ENCODE measurements at regions not wholly inside any gene's neighbourhood (a gene's known extent, or its start where the extent isn't known, plus 50 kb on each side); places are given as distances from the start of the nearest gene placed in this dataset.

DNA sequence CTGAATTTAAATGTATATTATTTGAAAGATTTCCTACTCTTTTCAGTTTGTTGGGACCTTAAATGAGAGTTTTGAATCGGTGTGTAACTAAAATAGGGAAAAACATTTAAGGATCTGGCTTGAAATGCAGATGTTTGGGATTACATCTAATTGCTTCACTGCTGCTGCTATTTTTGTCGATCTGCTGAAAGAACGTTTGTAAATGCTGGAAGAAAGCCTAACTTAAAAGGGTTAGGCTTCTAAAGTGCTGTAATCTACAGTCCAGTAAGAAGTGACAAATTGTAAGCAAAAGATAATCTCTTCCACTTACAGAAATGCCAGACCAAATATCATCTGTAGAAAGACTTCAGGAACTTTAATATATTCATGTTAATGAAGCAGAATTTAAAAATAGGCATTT, 691.6 kb downstream of the ZNF385D start:
- Histone ChIP-seq H3K9me3 (ENCODE audit: control insufficient read depth in 2 of 3, insufficient read depth in 1 of 3, low read length in 3 of 3) (no peaks in the 10 kb centered on the region), H3K27me3 (ENCODE audit: control insufficient read depth, insufficient read depth, low read length) (no peaks in the 10 kb centered on the region), H3K36me3 (ENCODE audit: control insufficient read depth in 2 of 3, insufficient read depth in 3 of 3, low read length in 3 of 3) (no peaks in the 10 kb centered on the region), H3K27ac (ENCODE audit: low read depth in 2 of 2, low read length in 2 of 2) (no peak overlapping the region), H3K4me1 (ENCODE audit: control insufficient read depth in 2 of 3, insufficient read depth in 2 of 3, low read depth in 1 of 3, low read length in 3 of 3) (no peaks in the 10 kb centered on the region), H3K9ac (ENCODE audit: low read length in 3 of 3) (no peak overlapping the region), H3K4me3 (ENCODE audit: low read length in 3 of 3) (no peak overlapping the region)
- intact Hi-C loops (cut with DNase I) = no loop called here
- TF ChIP-seq, protein P1, sequence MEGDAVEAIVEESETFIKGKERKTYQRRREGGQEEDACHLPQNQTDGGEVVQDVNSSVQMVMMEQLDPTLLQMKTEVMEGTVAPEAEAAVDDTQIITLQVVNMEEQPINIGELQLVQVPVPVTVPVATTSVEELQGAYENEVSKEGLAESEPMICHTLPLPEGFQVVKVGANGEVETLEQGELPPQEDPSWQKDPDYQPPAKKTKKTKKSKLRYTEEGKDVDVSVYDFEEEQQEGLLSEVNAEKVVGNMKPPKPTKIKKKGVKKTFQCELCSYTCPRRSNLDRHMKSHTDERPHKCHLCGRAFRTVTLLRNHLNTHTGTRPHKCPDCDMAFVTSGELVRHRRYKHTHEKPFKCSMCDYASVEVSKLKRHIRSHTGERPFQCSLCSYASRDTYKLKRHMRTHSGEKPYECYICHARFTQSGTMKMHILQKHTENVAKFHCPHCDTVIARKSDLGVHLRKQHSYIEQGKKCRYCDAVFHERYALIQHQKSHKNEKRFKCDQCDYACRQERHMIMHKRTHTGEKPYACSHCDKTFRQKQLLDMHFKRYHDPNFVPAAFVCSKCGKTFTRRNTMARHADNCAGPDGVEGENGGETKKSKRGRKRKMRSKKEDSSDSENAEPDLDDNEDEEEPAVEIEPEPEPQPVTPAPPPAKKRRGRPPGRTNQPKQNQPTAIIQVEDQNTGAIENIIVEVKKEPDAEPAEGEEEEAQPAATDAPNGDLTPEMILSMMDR (IDR thresholded peaks at IDR 0.05; ENCODE audit: borderline replicate concordance, extremely low read depth, insufficient read depth) = no peak
- DNase-seq (peak in 1 of 5 donors; percentile 8), FAIRE-seq (no peak)

DNA sequence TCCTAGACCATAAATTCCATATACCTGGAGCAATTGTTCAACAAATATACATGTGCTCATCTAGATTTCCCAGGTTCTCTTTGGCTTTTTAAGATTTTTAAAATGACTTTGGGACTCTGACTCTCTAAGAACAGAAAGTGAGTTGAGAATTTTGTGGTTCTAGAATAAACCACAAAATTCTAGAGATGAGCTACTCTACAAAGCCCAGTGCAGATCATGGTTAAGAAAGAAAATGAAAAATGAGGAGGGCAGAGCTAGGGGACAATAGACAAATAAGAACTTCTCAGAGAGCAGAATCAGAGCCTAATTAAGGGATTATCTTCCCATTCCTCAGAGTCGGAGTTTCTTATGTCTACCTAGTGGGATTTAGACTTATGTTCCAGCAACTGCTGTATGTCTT, 694.7 kb downstream of the ZNF385D start:
- DNase-seq = no peak
- Histone ChIP-seq H3K9me3 (ENCODE audit: control insufficient read depth in 2 of 3, insufficient read depth in 1 of 3, low read length in 3 of 3) (no peaks in the 10 kb centered on the region), H3K4me3 (ENCODE audit: low read length in 3 of 3) (no peak overlapping the region), H3K9ac (ENCODE audit: low read length in 3 of 3) (no peak overlapping the region), H3K4me1 (ENCODE audit: control insufficient read depth in 2 of 3, insufficient read depth in 2 of 3, low read depth in 1 of 3, low read length in 3 of 3) (no peaks in the 10 kb centered on the region), H3K27ac (ENCODE audit: low read depth in 2 of 2, low read length in 2 of 2) (no peak overlapping the region), H3K36me3 (ENCODE audit: control insufficient read depth in 2 of 3, insufficient read depth in 3 of 3, low read length in 3 of 3) (no peaks in the 10 kb centered on the region), H3K27me3 (ENCODE audit: control insufficient read depth, insufficient read depth, low read length) (no peaks in the 10 kb centered on the region)
- TF ChIP-seq, protein P1 (IDR thresholded peaks at IDR 0.05; ENCODE audit: borderline replicate concordance, extremely low read depth, insufficient read depth) = no peak
- no peak for FAIRE-seq
- intact Hi-C loops (cut with DNase I) = no loop called here

DNA sequence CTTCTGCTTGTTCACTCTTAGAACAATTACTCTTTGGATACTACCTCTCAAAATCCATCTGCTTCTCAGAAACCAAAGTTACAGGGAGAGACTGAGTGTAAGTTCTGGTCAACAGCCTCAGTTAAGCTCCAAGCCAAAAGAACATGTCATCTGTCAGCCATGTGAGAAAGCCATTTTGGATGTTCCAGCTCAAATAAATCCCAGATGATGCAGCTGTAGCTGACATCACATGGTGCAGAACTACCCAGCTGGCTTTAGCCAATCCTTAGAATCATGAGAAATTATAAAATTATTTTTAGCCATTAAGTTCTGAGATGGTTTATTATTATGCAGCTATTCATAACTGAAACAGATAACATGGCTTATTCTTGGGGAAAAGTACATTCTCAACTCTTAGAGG, 696.0 kb downstream of the ZNF385D start:
- Histone ChIP-seq H3K9me3 (ENCODE audit: control insufficient read depth in 2 of 3, insufficient read depth in 1 of 3, low read length in 3 of 3) (no peaks in the 10 kb centered on the region), H3K27ac (ENCODE audit: low read depth in 2 of 2, low read length in 2 of 2) (no peak overlapping the region), H3K27me3 (ENCODE audit: control insufficient read depth, insufficient read depth, low read length) (no peaks in the 10 kb centered on the region), H3K4me1 (ENCODE audit: control insufficient read depth in 2 of 3, insufficient read depth in 2 of 3, low read depth in 1 of 3, low read length in 3 of 3) (no peaks in the 10 kb centered on the region), H3K36me3 (ENCODE audit: control insufficient read depth in 2 of 3, insufficient read depth in 3 of 3, low read length in 3 of 3) (no peaks in the 10 kb centered on the region), H3K4me3 (ENCODE audit: low read length in 3 of 3) (no peak overlapping the region), H3K9ac (ENCODE audit: low read length in 3 of 3) (no peak overlapping the region)
- no peak for FAIRE-seq
- TF ChIP-seq, protein P1 (IDR thresholded peaks at IDR 0.05; ENCODE audit: borderline replicate concordance, extremely low read depth, insufficient read depth) = no peak
- intact Hi-C loops (cut with DNase I) = no loop called here
- no peak for DNase-seq

DNA sequence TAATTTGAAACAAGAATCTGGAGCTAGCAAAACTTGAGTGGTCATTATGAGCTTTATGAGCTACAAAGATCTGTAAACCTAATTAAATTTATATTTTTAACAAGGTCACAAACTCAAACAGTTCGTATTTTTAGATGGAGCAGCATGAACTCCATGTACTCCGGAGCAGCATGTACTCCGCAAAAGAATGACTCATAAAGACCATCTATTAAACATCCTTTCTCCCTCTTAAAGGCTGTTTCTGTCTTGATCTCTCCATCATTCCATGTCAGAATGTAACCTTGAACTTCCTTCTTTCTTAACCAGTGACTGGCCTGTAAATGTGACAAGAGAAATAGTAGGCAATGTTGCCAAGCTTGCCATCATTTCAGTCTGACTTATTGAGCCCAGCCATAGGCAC, 696.9 kb downstream of the ZNF385D start:
- TF ChIP-seq, protein P1 (IDR thresholded peaks at IDR 0.05; ENCODE audit: borderline replicate concordance, extremely low read depth, insufficient read depth) = no peak
- H3K9ac ChIP-seq (ENCODE audit: low read length in 3 of 3) = no peak overlapping the region
- H3K9me3 ChIP-seq (ENCODE audit: control insufficient read depth in 2 of 3, insufficient read depth in 1 of 3, low read length in 3 of 3) = no peaks in the 10 kb centered on the region
- DNase-seq (no peak), FAIRE-seq (no peak)
- no peak overlapping the region for H3K4me3 ChIP-seq (ENCODE audit: low read length in 3 of 3)
- H3K27ac ChIP-seq (ENCODE audit: low read depth in 2 of 2, low read length in 2 of 2) = no peak overlapping the region
- H3K4me1 ChIP-seq (ENCODE audit: control insufficient read depth in 2 of 3, insufficient read depth in 2 of 3, low read depth in 1 of 3, low read length in 3 of 3) = no peaks in the 10 kb centered on the region
- no peaks in the 10 kb centered on the region for H3K27me3 ChIP-seq (ENCODE audit: control insufficient read depth, insufficient read depth, low read length)
- intact Hi-C loops (cut with DNase I) = no loop called here
- H3K36me3 ChIP-seq (ENCODE audit: control insufficient read depth in 2 of 3, insufficient read depth in 3 of 3, low read length in 3 of 3) = no peaks in the 10 kb centered on the region
